Cardiac muscle cell (in vitro differentiated cells and primary cell): ENCODE measurements at regions not wholly inside any gene's neighbourhood (a gene's known extent, or its start where the extent isn't known, plus 50 kb on each side); places are given as distances from the start of the nearest gene placed in this dataset.
"Not testable (repeated sequence)": the region's sequence is repeated elsewhere in the genome, so short reads cannot be mapped to it uniquely, and the experiment has no call there.

Experiments used
- DNase-seq, 2 donors: peaks; one replicate each; pipeline versions ENCODE4 v3.0.0 to v3.0.0-alpha.2; 2010 to 2017; ENCODE audit warnings: low read depth in 1 of 2, low spot score in 1 of 2
- H3K27ac ChIP-seq: fragments of 200-600 bp; sonication (generic); 2 replicates; pipeline ENCODE4 v1.5.1; 2016
- H3K27me3 ChIP-seq: fragments of 200-600 bp; sonication (generic); 2 replicates; pipeline ENCODE4 v1.6.0; 2016; ENCODE audit warnings: control low read depth
- H3K36me3 ChIP-seq: fragments of 200-600 bp; sonication (generic); 2 replicates; pipeline ENCODE4 v1.5.1; 2016; ENCODE audit warnings: control low read depth
- H3K4me1 ChIP-seq: fragments of 200-600 bp; sonication (generic); 2 replicates; pipeline ENCODE4 v1.8.1; 2017; ENCODE audit warnings: low read depth, mild to moderate bottlenecking, mixed run types
- H3K4me3 ChIP-seq: fragments of 200-600 bp; sonication (generic); 2 replicates; pipeline ENCODE4 v1.5.1; 2016; ENCODE audit warnings: mild to moderate bottlenecking
- H3K9me3 ChIP-seq: fragments of 200-600 bp; sonication (generic); 2 replicates; pipeline ENCODE4 v1.5.1; 2017; ENCODE audit warnings: low read depth, mild to moderate bottlenecking, control low read depth
- TF ChIP-seq, protein P1 (sequence below): IDR thresholded peaks from 2 replicates; pipeline ENCODE4 v1.5.1; 2012; ENCODE audit warnings: low read depth, mild to moderate bottlenecking, low read length

DNA sequence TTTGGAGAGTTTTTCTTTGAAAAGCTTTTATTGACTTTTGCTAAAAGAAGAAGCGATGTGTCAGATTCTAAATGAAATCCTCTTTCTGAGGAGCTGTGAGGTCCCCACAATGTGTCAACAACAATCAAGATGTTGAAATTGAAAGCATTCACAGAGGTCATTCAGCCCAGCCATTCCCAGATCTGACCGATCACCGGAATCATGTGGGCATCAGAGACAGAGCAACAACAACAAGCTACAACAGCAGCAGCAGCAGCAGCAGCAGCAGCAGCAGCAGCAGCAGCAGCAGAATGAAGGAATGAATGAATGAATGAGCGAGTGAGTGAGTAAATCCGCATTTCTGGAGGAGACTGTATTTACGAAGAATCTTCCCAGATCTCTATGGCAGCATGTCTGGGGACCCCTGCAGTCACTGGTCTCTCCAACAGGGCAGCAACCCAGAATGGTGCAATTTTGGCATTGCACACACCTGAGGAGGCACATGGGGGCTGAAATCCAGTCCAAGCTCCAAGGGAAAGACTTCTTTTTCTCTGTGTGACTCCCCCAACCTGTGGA lies 299.0 kb downstream of the MYCN start:
- Histone ChIP-seq H3K4me3 (no peak overlapping the region), H3K36me3 (no peaks in the 10 kb centered on the region), H3K27me3 (no peaks in the 10 kb centered on the region), H3K4me1 (peaks cover 12% of the 10 kb centered on the region), H3K27ac (no peak overlapping the region), H3K9me3 (no peaks in the 10 kb centered on the region)
- DNase-seq: no peak
- TF ChIP-seq, protein P1, sequence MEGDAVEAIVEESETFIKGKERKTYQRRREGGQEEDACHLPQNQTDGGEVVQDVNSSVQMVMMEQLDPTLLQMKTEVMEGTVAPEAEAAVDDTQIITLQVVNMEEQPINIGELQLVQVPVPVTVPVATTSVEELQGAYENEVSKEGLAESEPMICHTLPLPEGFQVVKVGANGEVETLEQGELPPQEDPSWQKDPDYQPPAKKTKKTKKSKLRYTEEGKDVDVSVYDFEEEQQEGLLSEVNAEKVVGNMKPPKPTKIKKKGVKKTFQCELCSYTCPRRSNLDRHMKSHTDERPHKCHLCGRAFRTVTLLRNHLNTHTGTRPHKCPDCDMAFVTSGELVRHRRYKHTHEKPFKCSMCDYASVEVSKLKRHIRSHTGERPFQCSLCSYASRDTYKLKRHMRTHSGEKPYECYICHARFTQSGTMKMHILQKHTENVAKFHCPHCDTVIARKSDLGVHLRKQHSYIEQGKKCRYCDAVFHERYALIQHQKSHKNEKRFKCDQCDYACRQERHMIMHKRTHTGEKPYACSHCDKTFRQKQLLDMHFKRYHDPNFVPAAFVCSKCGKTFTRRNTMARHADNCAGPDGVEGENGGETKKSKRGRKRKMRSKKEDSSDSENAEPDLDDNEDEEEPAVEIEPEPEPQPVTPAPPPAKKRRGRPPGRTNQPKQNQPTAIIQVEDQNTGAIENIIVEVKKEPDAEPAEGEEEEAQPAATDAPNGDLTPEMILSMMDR: no peak

GRCh38 chr2:16238786-16239185 lies 298.4 kb downstream of the MYCN start:
- peaks cover 12% of the 10 kb centered on the region for H3K4me1 ChIP-seq
- no peaks in the 10 kb centered on the region for H3K9me3 ChIP-seq
- no peak overlapping the region for H3K4me3 ChIP-seq
- DNase-seq: no peak
- H3K27ac ChIP-seq: no peak overlapping the region
- H3K27me3 ChIP-seq: no peaks in the 10 kb centered on the region
- TF ChIP-seq, protein P1: no peak
- no peaks in the 10 kb centered on the region for H3K36me3 ChIP-seq

- TF ChIP-seq, protein P1: no peak
- Histone ChIP-seq H3K4me1 (peaks cover 11% of the 10 kb centered on the region), H3K27me3 (no peaks in the 10 kb centered on the region), H3K4me3 (no peak overlapping the region), H3K27ac (no peak overlapping the region), H3K9me3 (no peaks in the 10 kb centered on the region), H3K36me3 (no peaks in the 10 kb centered on the region)
- no peak for DNase-seq
Observed at GRCh38 chr2:16238001-16238761, 297.8 kb downstream of the MYCN start.

- Histone ChIP-seq H3K9me3 (no peaks in the 10 kb centered on the region), H3K4me3 (no peak overlapping the region), H3K27me3 (no peaks in the 10 kb centered on the region), H3K4me1 (peaks cover 4% of the 10 kb centered on the region), H3K36me3 (no peaks in the 10 kb centered on the region), H3K27ac (no peak overlapping the region)
- TF ChIP-seq, protein P1: no peak
- no peak for DNase-seq
Observed at GRCh38 chr2:16235747-16236146, 295.4 kb downstream of the MYCN start.

DNA sequence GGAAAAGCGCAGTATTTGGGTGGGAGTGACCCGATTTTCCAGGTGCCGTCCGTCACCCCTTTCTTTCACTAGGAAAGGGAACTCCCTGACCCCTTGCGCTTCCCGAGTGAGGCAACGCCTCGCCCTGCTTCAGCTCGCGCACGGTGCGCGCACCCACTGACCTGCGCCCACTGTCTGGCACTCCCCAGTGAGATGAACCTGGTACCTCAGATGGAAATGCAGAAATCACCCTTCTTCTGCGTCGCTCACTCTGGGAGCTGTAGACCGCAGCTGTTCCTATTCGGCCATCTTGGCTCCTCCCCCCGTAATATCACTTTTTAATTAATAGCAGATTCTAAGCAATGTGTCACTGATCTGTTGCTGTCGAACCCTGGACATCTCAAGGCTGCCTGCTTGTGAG lies 294.9 kb downstream of the MYCN start:
- not testable (repeated sequence) for H3K4me3 ChIP-seq, H3K36me3 ChIP-seq, DNase-seq

DNA sequence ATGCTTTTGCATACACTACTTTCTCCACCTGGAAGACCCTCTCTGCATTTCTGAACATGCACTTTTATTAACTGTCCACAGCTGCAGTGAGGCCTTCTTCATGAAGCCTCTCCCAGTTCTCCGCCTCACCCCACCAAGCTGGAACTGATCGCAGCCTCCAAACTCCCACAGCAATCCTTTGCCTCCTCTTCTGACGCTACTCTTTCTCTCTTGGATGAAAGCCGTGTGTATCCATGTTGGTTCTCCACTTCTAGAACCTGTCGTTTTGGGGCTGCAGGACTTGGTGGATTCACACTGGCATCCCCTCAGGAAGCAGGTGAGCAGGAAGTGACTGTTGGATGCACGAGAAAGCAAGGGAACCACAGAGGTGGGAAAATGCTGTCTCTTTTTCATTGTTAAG lies 288.6 kb downstream of the MYCN start:
- TF ChIP-seq, protein P1: no peak
- no peaks in the 10 kb centered on the region for H3K9me3 ChIP-seq
- H3K27me3 ChIP-seq: no peaks in the 10 kb centered on the region

More for the DNA sequence above, 294.9 kb downstream of the MYCN start:
- H3K4me1 ChIP-seq, H3K27me3 ChIP-seq, H3K27ac ChIP-seq, H3K9me3 ChIP-seq: not testable (repeated sequence)

More for the DNA sequence above, 288.6 kb downstream of the MYCN start:
- Histone ChIP-seq H3K4me1 (no peaks in the 10 kb centered on the region), H3K4me3 (no peak overlapping the region), H3K27ac (no peak overlapping the region), H3K36me3 (no peaks in the 10 kb centered on the region)
- DNase-seq: no peak
